ENCODE measurements at regions not wholly inside any gene's neighbourhood (a gene's known extent, or its start where the extent isn't known, plus 50 kb on each side); places are given as distances from the start of the nearest gene placed in this dataset.

GRCh38 chr1:90104941-90105538 is 110.1 kb downstream of the ZNF326 start:
- no peak for ATAC-seq (replicated peaks; ENCODE audit: extremely low read depth, poor library complexity, severe bottlenecking)
- no peak overlapping the region for H3K27ac Mint-ChIP-seq (ENCODE audit: low read depth)

GRCh38 chr1:90100566-90100965 is 105.7 kb downstream of the ZNF326 start:
- Mint-ChIP-seq H3K9me3 (no peaks in the 10 kb centered on the region), H3K36me3 (ENCODE audit: insufficient read depth) (no peaks in the 10 kb centered on the region), H3K27ac (ENCODE audit: low read depth) (no peak overlapping the region), H3K4me1 (no peaks in the 10 kb centered on the region), H3K27me3 (peaks cover 23% of the 10 kb centered on the region), H3K4me3 (no peak overlapping the region)
- ATAC-seq (replicated peaks; ENCODE audit: extremely low read depth, poor library complexity, severe bottlenecking) (no peak), DNase-seq (ENCODE audit: low spot score in 2 of 2) (no peak)

More at GRCh38 chr1:90104941-90105538, 110.1 kb downstream of the ZNF326 start:
- H3K4me1 Mint-ChIP-seq = no peaks in the 10 kb centered on the region
- H3K4me3 Mint-ChIP-seq = no peak overlapping the region
- no peak for DNase-seq (ENCODE audit: low spot score in 2 of 2)
- peaks cover 54% of the 10 kb centered on the region for H3K27me3 Mint-ChIP-seq
- H3K36me3 Mint-ChIP-seq (ENCODE audit: insufficient read depth) = no peaks in the 10 kb centered on the region
- no peaks in the 10 kb centered on the region for H3K9me3 Mint-ChIP-seq

- Mint-ChIP-seq H3K27ac (ENCODE audit: low read depth) (no peak overlapping the region), H3K4me1 (no peaks in the 10 kb centered on the region), H3K36me3 (ENCODE audit: insufficient read depth) (no peaks in the 10 kb centered on the region), H3K4me3 (no peak overlapping the region), H3K9me3 (no peaks in the 10 kb centered on the region), H3K27me3 (peaks cover 61% of the 10 kb centered on the region)
- ATAC-seq (replicated peaks; ENCODE audit: extremely low read depth, poor library complexity, severe bottlenecking) = no peak
- no peak for DNase-seq (ENCODE audit: low spot score in 2 of 2)
Measured at GRCh38 chr1:90092441-90092840, 97.5 kb downstream of the ZNF326 start.

All from central memory CD8-positive, alpha-beta T cell (primary cell).